PC-9 (cell line): ENCODE measurements at regions not wholly inside any gene's neighbourhood (a gene's known extent, or its start where the extent isn't known, plus 50 kb on each side); places are given as distances from the start of the nearest gene placed in this dataset.

ENCODE experiments used
- CTCF ChIP-seq: fragments of 200-600 bp; sonication (generic); conservative IDR thresholded peaks from 2 replicates; pipeline ENCODE4 v1.6.1; 2017; ENCODE audit warnings: mixed run types, antibody characterized with exemption, mild to moderate bottlenecking, moderate library complexity
- EZH2 ChIP-seq: fragments of 200-600 bp; sonication (generic); IDR thresholded peaks from 2 replicates; pipeline ENCODE4 v1.8.0; 2017; ENCODE audit warnings: antibody characterized with exemption, low read depth

GRCh38 chrX:25925946-25926345 lies 212.2 kb upstream of the MAGEB18 start:
- TF ChIP-seq CTCF: no peak
- no peak for TF ChIP-seq EZH2
